Activated naive CD4-positive, alpha-beta T cell (primary cell): ENCODE measurements at regions not wholly inside any gene's neighbourhood (a gene's known extent, or its start where the extent isn't known, plus 50 kb on each side); places are given as distances from the start of the nearest gene placed in this dataset.

Experiments used
- DNase-seq, 4 experiments: peaks; one replicate each; lab custom pipeline; 2025; lab: John Stamatoyannopoulos, UW

DNA sequence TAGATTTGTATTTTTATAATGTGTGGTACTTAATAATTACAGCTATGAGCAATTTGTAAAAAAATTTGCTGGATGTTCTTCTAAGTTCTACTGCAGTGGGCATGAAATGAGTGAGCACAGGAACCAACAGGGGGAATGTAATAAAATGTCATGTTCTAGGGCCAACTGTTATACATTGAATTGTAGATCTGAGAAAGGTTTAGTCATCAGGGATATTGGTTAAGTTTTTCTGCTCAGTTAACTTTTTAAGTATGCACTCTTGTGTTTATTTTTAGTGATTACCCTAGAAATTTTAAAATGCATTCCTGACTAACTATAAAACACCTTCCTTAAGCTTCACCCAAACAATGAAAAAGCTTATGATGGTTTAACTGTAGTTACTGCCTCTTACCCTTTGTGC, 101.8 kb downstream of the CAND1 start:
- no peak for DNase-seq

DNA sequence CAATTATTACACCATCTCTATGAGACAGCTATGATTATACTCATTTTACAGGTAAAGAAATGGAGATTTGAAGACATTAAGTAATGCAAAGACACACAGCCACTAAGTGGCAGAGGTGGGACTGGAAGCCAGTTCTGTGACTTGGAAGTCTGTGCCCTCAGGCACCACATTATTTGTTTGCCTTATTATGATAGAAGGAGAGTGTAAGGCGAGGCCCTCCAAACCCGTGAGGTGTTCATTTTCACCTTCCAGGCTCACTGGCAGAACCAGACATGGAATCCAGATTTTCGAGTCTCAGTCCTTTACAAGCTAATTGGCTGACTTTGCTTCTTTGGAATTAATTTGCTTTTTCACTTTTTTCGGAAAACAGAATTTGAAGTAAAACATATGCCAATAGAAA, 107.9 kb downstream of the CAND1 start:
- DNase-seq = no peak

DNA sequence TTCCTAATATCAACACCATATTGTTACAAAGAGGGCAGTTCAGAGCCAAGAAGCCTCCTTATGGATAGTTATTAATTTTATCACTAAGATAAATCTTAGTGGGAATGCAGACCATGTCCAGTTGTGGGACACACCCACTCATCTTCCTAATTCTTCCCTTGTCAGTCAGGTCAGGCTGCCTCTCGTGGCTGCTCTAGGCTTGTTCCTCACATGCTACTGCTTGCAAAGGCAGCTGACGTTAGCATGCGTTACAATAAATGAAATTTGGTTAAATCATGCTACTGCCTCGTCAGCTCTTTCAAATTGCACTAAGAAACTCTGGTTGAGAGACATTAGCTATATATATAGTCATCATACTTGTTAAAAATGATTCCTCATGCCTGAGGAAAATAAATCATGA, 108.4 kb downstream of the CAND1 start:
- no peak for DNase-seq

DNA sequence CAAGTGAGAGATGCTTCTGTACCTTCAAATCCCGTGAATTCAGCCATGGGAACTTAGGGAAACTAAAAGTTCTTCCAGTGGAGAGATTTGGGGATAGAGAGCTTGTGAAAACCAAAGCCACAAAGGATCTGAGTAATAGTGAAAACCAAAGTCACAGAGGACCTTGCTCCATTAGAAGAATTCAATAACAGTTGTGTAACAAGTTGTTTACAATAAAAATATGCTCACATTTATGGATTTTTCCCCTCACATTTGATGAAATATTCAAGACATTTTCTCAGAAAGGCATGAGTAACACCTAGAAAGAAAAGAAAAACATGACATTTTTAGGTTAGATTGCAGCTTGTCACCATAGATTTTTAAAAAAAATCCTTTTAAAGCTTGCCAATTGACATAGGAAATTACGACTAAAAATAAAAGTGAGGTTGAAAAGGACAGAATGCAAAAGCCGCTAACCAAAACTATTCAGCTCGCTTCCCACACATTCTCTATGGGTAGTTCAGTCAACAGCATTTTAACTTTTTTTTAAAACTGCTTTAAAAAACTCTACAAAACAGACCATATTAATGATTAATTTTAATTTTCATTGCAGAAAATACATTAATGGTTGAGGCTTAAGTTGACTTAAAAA, 113.2 kb downstream of the CAND1 start:
- DNase-seq = no peak

DNA sequence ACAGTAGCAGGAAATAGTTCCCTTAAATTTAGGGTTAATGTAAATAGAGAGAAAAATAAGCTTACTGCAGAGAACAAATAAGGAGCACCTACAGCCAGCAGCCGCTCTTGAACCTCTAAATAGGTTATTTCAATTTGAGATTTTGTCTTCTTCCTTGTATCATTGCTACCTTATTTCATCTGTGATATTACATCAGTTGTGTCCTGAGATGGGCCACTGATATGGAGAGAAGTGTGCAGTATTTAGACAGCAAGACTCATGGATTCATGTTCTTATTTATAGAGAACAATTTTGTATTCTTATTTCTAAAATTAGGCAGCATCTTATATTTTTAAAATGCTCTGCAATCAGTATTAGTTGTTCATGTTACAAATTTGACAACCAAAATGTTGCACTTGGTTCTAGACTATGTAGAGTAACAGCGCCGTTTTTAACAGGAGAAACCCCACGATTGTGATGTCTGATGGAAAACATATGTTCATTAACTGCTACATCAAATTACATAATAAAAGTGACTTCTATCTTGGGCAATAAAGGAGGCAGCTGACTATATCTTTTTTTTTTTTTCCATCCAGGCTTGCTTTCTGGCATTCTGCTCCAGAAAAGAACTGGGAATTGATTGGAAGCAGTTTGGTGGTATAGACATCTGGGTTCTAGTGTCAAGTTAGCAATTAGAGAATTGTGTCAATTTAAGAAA, 117.9 kb downstream of the CAND1 start:
- no peak for DNase-seq

DNA sequence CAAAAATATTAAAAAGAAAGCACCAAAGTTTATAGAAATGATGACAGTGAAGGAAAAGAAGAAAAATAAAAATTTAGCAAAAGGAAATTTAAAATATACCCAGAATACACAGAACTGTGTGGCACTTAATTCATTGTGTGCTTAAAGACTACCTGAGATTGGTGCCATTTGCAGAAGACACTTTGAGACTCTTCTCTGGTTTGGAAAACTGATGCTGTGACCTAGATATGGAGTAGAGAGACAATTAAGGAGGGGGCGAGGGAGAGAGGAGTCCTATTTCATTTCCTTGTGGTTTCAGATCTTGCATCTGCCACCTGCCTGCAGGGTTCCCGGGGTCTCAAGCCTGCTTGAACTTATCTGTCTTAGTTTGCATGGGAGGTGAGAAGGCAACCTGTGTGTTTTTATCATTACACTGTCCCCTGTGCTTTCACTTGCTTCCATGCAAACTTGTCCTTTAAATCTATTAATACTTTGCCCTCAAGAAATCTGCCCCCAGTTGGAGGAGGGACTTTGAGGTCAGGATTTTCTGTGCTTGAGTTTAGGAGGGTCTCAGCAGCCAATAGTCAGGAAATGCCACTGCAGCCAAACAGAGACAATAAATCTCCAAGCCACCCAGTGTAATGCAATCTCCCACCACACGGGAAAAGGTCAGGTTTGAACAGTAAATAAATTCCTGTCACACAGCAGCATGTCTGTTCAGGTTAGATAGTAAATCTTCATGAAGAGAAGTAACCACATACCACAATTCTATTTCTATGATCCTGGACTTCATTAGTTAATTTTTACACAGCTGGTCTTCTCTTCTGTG, 119.4 kb downstream of the CAND1 start:
- no peak for DNase-seq

DNA sequence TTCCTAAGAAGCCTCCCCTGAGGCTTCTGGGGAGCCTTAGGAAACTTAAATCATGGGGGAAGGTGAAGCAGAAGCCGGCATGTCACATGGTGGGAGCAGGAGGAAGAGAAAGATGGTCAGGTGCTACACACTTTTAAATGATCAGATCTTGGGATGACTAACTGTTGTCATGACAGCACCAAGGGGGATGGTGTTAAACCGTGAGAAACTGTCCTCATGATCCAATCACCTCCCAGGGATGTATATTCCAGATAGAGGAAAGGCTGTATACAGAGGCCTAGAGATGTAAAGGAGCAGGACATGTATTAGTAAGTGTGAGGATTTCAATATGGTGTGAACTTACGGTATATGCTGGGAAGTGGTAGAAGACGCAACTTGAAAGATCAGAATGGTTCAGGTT, 121.1 kb downstream of the CAND1 start:
- no peak for DNase-seq

DNA sequence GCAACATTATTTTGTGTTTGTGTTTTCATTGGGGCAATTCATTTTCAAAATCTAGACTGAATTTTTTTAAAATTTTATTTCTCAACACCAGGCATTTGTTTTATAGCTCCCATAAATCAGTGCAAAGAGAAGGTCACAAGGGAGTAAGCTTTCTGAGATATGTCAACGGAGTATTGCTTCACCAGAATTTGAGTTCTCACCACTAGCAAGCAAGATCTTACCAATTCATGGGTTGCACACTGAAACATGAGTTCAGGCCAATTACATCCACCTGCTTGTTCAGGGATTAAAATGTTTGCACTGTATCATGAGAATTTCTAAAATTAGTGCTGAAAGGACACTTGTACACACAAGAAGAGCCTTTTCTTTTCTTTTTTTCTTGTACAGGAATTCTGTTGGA, 121.9 kb downstream of the CAND1 start:
- no peak for DNase-seq

DNA sequence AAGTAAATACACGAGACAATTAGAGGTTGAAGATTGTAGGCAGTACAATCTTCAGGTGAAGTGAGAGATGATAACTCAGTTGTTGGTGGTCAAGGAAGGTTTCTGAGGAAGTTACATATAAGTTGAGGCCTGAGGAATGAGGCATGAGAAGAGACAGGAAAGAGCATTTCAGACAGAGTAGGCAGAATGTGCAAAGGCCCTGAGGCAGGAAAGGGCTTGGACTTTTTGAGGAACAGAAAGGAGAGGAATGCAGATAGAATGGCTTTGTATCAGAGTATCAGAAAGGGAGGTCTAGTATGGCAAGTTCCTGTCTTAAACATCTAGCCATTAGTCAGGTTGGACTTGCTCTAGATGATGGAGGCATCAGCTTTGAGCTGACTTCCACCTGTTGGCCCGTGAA, 122.5 kb downstream of the CAND1 start:
- no peak for DNase-seq

DNA sequence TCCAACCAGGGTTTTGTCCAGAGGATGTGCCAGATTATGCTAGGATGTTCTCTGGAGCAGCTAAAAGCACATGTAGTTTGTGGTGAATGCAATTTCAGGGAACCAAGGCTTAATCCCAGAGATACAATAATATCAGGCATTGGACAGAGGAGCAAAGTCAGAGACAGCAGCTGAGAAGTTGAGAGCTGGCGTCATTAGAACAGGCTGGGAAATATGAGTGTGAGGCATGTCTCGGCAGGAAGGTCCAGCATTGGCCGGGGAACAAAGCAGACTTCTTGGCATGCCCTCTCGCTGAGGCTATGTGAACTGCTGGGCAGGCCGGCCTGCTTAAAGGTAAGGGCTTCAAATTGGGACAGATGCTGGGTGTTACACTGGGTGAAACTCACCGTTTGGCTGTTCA, 125.4 kb downstream of the CAND1 start:
- no peak for DNase-seq

DNA sequence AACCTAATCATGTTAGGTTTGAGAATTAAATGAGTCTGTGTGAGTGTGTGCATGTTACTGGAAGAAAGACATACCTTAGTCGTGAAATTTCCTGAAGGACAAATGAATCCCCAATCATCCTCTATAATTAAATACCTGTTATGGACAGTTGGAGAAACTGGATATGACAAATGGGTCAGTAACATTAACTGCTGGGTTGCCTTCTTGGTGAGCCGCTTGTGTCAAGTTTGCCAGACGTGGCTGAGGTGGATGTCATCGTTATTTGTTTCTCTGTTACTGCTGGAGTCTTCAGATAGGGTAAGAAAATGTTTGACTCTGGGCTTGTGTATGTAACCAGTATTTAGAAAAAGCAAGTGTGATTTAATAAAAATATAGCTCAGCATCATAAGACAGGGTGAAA, 131.6 kb downstream of the CAND1 start:
- no peak for DNase-seq

DNA sequence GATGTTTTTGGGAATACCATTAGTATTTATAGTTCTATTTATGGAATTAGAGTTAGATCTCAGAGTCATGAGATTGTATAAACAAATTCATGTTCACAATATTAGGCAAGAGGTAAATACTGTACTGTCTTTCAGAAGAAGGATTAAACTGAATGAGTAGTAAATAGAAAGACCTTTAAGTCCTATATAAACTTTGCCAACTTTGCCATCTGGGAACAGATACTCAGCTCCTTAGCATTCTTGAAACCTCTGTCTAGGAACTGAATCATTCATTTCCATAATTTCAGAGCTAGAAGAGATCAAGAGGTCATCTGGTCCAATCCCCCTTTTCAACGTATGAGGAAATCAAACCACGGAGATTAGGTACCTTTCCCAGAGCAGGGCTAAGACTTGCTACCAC, 141.1 kb downstream of the CAND1 start:
- DNase-seq = no peak

DNA sequence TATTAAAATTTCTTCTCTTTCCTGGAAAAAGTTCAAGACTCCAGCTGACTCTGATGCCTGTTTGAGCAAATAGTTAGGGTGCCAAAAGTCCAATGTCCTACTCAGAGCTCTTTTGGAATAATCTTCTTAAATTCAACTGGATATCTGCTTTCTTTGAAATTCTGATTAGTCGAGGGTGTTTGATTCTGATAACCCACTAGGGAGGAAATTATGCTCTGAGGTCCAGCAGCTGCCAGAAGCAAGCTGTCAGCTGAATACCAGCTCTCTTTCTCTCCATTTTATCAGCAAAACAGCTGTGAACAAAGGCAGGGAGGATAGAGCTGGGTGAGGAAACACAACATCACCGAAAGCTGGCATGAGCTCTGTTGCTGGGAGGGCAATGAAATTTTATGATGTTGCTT, 141.5 kb downstream of the CAND1 start:
- no peak for DNase-seq

DNA sequence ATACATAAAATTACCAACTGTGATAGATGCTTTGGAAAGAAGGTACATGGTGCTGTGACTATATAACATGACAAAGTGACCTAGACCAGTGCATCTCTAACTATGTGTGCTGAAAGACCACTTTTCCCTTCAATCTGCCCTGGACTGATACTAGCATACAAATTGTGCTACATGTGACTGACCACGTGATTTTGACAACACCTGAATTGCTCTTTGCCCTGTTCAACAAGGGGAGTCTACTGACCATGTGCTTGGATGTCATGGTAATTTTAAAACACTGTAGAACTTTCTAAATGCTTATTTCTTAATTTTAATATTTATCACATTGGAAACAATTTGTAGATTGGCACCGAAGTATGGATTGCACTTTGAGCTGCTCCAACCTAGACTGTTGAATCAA, 142.4 kb downstream of the CAND1 start:
- no peak for DNase-seq

DNA sequence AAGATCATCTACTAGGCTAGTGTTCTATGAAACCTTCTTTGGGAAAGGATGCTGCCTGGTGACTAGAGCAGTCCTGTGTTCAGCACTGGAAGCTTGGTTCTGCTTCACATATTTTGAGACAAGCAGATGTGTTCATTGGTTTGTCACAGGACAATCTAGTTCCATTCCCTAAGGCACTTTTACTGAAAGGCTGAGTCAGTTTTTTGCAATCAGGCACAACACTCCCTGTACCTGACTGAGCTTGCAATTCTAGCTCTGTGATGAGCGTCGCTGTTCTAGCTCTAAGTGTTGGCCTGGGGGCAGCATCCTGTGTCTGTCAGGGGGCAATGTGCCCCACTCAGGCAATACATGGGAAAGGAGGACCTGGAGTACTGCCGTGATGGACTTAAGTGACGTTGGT, 144.4 kb downstream of the CAND1 start:
- no peak for DNase-seq

DNA sequence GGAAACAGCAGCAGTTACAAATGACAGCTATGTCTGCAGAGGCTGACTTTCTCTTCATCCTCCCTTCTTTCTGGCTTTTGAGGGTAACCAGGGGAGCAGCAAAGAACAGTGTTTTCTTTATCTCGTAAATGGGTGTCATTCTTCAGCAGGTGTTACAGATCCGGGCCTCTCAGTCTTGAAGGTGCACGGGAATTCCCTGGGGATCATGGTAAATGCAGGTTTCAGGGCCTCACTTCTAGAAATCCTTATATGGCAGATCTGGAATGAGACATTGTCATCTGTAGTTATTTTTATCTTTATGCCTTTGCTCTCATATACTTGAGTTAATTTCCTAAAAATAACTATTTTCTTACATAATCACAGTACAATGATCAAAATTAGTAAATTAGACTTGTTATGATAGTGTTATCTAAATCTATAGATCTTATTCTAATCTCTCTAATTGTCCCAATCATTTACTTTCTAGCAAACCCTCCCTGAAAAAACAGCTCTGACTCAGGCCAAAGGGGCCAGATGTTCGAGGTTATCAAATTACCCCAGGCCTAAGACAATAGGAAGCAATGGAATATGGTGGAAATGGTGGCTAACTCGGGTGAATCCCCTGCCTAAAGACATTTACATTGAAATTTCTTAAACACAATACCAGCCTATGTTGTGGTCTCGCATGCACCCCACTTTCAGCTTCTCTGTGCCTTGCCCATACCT, 145.0 kb downstream of the CAND1 start:
- no peak for DNase-seq

DNA sequence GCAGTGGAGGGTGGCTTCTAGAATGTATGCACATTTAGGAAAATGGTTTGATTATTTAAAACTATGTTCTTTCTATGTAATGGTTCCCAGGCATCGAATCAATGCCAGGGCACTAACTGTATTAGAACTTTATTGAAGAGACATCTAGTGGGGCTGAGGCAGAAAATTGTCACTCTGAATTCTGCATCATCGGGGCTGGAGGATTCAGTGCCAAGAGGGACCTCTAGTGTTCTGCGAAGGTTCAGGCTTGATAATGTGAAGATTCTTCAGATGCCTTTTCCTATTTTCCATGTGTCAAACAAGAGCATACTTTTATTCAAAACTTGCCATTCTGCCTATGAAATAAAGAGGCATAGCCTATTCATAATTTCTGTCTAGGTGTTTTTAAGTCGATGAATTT, 146.3 kb downstream of the CAND1 start:
- no peak for DNase-seq

DNA sequence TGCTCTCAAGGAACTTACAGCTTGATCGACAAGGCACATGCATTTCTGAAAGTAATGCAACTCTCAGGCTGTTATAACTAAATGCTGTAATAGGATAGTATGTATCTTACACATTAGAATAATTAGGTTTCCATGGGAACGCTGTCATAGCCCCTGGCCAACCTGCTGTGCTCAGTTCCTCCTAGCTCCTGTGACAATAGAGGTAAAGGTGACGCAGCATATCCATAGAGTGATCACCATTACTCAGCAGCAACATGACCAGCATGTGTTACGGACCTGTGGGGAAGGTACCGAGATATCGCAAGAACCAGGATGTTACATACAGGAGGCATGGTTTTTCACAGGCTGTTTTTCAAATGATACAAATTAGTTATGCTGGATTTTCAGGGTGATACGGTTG, 150.7 kb downstream of the CAND1 start:
- no peak for DNase-seq

DNA sequence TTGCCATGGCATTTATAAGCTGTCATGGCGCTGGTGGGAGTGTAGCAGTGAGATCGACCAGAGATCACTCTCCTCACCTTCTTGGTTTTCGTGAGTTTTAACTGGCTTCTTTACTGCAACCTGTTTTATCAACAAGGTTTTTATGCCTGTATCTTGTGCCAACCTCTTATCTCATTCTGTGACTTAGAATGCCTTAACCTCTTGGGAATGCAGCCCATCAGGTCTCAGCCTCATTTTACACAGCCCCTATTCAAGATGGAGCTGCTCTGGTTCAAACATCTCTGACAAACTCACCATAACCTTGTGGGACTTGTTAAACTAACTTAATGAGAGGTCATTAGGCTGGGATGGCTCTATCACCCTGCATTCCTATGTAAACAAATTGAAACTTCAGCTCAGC, 151.3 kb downstream of the CAND1 start:
- DNase-seq = no peak

DNA sequence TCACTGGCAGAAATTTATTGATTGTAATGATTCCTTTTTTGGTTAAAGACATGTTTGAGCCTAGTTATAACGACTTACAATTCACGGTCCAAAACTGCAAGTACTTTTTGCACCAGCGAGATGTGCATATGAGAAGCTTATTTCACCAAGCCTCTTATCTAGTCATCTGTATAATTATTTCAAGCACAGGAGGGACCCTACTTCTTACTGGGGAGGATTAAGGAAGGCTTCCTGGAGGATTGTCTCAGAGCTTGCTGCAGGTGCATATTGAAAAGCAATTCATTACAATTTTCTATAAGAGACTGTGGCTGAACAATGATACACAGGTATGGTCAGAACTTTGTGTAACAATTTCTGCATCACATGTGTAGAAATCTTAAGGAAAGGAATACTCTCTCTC, 152.9 kb downstream of the CAND1 start:
- no peak for DNase-seq

DNA sequence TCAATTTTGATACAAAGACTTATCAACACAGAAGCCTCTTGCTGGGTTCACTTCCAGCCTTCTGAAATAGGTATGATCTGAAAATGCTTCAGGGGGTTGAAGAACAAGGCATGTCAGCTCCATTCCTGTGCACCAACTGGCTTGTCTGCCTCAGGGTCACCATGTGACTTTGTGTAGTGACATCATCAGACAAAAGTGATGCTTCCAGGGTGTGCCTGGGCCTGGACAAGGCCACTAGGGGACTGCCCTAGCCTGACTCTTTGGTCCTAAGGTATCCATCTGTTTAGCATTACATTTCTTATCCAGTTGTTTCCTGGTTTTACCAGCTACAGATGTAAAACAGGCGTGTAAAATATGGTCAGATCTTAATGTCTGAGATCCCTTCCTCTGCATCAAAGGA, 155.6 kb downstream of the CAND1 start:
- DNase-seq = no peak

DNA sequence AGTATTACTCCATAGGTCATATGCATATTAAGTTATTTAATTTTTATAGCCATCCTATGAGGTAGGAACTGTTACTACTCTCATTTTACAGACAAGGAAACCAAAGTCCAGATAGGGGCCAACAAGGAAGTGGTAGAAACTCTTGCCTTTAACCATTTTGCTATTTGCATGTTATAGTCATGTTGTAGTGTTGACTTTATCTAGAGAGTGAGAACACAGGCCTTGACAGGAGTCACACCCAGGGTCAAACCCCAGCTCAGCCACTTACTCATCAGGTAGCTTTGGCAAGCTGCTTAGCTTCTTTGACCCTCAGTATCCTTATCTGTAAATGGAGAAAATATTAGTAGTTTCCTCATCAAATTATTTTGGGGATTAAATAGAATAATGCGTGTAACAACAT, 156.2 kb downstream of the CAND1 start:
- no peak for DNase-seq

DNA sequence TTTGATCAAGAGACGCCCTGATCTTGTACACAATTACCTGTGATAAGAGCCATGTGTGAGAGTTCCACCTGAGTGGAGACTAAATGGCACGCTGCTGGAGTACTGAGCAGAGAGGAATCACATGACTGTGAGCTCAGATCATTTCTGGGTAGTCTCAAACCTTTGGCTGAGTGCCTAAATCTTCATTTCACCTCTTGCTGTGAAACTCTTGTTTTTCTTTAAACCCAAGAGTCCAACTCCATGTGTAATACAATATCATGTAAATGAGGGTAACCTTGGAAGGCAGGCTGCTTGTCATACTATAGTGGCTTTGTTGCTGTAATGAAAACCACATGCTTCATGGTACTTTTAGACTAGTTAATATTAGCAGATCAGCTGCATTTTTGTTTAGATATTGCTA, 156.9 kb downstream of the CAND1 start:
- DNase-seq = no peak
